Mesothelial cell of epicardium (in vitro differentiated cells): ENCODE measurements at regions not wholly inside any gene's neighbourhood (a gene's known extent, or its start where the extent isn't known, plus 50 kb on each side); places are given as distances from the start of the nearest gene placed in this dataset.
A peak's percentile ranks its signal among the peaks of the same experiment; 100 is the strongest.

Experiments
- DNase-seq, 2 experiments: peaks; one replicate each; pipeline ENCODE4 v3.0.0; 2021; ENCODE audit warnings: low spot score in 2 of 2; ENCODE audit not compliant: unreplicated experiment in 2 of 2
- H3K27ac Mint-ChIP-seq: 2 replicates; pipeline ENCODE4 v1.8.0; 2021; ENCODE audit warnings: mixed read lengths
- H3K27me3 Mint-ChIP-seq: 2 replicates; pipeline ENCODE4 v1.8.0; 2021; ENCODE audit warnings: low read depth, mixed read lengths
- H3K36me3 Mint-ChIP-seq: 2 replicates; pipeline ENCODE4 v1.8.0; 2021; ENCODE audit warnings: mixed read lengths
- H3K4me1 Mint-ChIP-seq: 2 replicates; pipeline ENCODE4 v1.8.0; 2021; ENCODE audit warnings: mixed read lengths
- H3K4me3 Mint-ChIP-seq: 2 replicates; pipeline ENCODE4 v1.8.0; 2021; ENCODE audit warnings: mild to moderate bottlenecking, moderate library complexity, mixed read lengths
- H3K9me3 Mint-ChIP-seq: 2 replicates; pipeline ENCODE4 v1.8.0; 2021; ENCODE audit warnings: mixed read lengths
- CTCF ChIP-seq: fragments of 200-600 bp; sonication (generic); IDR thresholded peaks from one replicate; pipeline ENCODE4 v1.5.0; 2021; ENCODE audit warnings: antibody characterized with exemption; ENCODE audit not compliant: unreplicated experiment

DNA sequence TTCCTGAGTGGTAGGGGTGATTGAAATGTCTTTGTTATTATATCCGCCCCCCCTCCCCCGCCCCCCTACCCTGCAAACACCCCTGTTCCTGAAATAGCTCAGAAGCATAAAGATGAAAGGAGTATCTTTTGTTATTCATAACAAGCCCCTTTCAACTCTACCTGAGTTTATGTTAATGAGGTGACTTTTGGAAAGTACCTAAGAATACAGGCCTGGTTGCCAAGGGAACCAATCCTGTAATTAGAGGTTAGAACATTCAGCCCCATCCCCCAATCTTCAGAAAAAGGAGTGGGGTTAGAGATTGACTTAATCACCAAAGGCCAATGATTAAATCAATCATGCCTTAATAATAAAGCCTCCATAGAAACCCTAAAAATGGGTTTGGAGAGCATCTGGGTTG lies 979.2 kb upstream of the GJE1 start:
- H3K27ac Mint-ChIP-seq, result no peak overlapping the region
- no peak for TF ChIP-seq CTCF
- no peak for DNase-seq
- H3K36me3 Mint-ChIP-seq, result no peaks in the 10 kb centered on the region
- H3K4me1 Mint-ChIP-seq, result peaks cover 4% of the 10 kb centered on the region
- no peaks in the 10 kb centered on the region for H3K27me3 Mint-ChIP-seq
- H3K4me3 Mint-ChIP-seq, result no peak overlapping the region
- peaks cover 34% of the 10 kb centered on the region for H3K9me3 Mint-ChIP-seq

- Mint-ChIP-seq H3K9me3 (peaks cover 38% of the 10 kb centered on the region), H3K27me3 (no peaks in the 10 kb centered on the region), H3K4me1 (peaks cover 4% of the 10 kb centered on the region), H3K4me3 (no peak overlapping the region), H3K27ac (peak overlapping the region; percentile 40), H3K36me3 (no peaks in the 10 kb centered on the region)
- no peak for TF ChIP-seq CTCF
- DNase-seq, result no peak
These were observed 979.8 kb upstream of the GJE1 start for GRCh38 chr6:141152951-141153350.

GRCh38 chr6:141151710-141152417 lies 980.9 kb upstream of the GJE1 start:
- no peak for DNase-seq
- no peak overlapping the region for H3K27ac Mint-ChIP-seq
- H3K4me3 Mint-ChIP-seq, result no peak overlapping the region
- H3K27me3 Mint-ChIP-seq, result no peaks in the 10 kb centered on the region
- H3K4me1 Mint-ChIP-seq, result peaks cover 4% of the 10 kb centered on the region
- TF ChIP-seq CTCF, result no peak
- peaks cover 39% of the 10 kb centered on the region for H3K9me3 Mint-ChIP-seq
- H3K36me3 Mint-ChIP-seq, result no peaks in the 10 kb centered on the region

DNA sequence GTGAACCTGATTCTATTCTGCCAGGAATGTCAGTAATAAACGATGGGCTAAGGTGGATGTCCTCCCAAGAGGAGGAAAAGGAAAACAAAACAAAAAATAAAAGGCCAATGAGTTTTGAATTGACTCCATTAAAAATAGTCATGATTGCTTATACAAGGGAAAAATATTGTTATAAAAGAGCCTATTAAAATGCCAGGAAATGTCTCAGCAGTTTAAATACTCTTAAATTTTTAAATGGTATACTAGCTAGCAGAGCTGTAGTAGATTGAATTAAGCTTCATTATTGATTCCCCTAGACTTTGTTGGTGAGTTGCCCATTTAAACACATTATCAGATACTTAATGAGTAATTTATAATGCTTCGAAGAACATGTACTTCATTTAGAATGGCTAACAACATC lies 990.9 kb upstream of the GJE1 start:
- Mint-ChIP-seq H3K27ac (no peak overlapping the region), H3K9me3 (peaks cover 5% of the 10 kb centered on the region), H3K27me3 (no peaks in the 10 kb centered on the region), H3K4me1 (peaks cover 3% of the 10 kb centered on the region), H3K36me3 (no peaks in the 10 kb centered on the region), H3K4me3 (no peak overlapping the region)
- no peak for DNase-seq
- no peak for TF ChIP-seq CTCF

GRCh38 chr6:141140905-141141304 lies 991.8 kb upstream of the GJE1 start:
- no peaks in the 10 kb centered on the region for H3K36me3 Mint-ChIP-seq
- H3K4me1 Mint-ChIP-seq, result peaks cover 3% of the 10 kb centered on the region
- DNase-seq, result no peak
- no peak overlapping the region for H3K4me3 Mint-ChIP-seq
- no peak for TF ChIP-seq CTCF
- H3K9me3 Mint-ChIP-seq, result peaks cover 5% of the 10 kb centered on the region
- H3K27ac Mint-ChIP-seq, result no peak overlapping the region
- no peaks in the 10 kb centered on the region for H3K27me3 Mint-ChIP-seq

DNA sequence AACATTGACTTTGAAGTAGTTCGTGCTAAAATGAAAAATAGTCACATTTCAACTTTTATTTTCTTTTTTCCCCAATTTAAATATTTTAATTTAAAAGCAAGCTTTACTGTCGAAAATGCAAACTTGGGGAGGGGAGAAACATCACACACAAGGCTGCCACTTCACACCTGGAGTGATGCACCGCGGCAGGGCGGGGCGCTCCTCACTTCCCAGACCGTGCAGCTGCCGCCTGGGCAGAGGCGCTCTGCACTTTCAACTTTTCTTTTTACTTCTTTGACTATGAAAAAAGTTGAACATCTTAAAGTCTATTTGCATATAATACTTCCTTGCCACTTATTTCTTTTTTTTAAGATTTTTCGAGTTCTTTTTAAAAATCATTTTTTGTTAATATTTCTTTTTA lies 993.3 kb upstream of the GJE1 start:
- TF ChIP-seq CTCF, result no peak
- Mint-ChIP-seq H3K4me3 (no peak overlapping the region), H3K27me3 (no peaks in the 10 kb centered on the region), H3K27ac (no peak overlapping the region), H3K36me3 (no peaks in the 10 kb centered on the region), H3K4me1 (peaks cover 3% of the 10 kb centered on the region), H3K9me3 (peaks cover 5% of the 10 kb centered on the region)
- DNase-seq, result no peak
